ENCODE measurements at regions not wholly inside any gene's neighbourhood (a gene's known extent, or its start where the extent isn't known, plus 50 kb on each side); places are given as distances from the start of the nearest gene placed in this dataset.

DNA sequence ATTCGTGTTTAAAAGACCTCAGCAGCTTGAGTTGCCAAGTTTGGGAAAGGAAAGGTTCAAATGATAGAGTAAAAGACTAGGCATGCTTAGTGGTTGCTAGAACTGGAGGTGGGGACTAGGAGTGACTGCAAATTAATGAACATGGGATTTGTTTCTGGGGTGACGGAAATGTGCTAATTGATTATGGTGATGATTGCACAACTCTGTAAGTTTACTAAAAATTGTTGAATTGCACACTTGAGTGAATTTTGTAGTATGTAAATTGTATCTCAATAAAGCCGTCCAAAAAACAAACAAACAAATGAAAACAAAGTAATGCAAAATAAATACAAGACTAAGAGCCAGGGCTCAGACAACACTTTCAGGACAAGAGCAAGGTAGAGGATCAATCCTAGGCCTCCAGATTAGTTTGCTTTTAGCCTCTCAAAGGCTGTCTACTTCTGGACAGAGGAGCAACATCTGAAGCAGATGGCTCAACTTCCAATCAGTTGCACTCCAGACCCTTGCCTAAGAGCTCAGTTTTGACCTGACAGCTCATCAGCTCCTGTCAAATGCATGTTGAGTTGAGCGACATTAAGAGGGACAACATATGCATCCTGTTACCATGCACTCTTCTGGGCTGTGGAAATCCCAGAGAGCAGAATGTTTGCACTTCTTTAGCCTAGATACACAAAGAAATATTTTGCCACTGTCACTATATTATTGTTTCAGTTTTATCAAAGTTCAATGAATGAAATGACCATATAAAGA is 111.2 kb upstream of the ASIC2 start:
- no peak for DNase-seq (ENCODE audit: low spot score)

DNA sequence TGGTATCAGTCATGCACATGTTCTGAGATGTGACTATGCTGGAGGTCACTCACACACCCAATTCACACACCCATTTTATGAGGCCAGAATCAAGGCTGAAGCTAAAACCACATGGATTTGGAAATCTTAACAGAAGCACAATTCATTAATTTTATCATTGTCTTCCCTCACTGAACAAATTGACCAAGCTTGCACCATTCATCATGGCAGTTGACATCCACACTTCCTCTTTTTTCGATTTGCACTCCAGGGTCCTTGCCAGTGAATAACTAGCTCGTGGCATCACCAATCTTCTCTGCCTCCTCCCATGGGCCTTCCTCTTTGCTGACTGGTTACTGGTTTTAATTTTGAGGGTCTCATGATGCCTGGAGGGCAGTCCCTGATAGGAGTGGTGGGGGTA is 123.0 kb upstream of the ASIC2 start:
- no peak for DNase-seq (ENCODE audit: low spot score)

DNA sequence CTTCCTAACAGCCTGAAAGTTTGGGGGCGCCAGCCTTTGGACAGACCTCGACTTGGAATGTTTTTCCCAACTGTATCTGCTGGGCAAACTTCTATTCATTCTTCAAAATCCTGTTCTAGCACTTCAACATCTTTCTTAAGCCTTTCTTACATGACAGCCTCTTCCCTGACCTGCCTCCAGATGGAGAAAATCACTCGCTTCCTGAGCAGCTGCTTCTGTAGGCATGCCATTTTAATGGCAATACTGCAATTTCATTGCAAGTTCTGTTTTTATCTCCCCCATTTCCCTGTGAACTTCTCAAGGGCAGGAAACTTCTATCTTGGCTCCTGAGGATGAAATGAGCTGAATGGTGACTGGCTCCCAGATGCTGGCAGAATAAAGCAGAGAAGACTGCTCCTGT is 128.8 kb upstream of the ASIC2 start:
- DNase-seq (ENCODE audit: low spot score): no peak

DNA sequence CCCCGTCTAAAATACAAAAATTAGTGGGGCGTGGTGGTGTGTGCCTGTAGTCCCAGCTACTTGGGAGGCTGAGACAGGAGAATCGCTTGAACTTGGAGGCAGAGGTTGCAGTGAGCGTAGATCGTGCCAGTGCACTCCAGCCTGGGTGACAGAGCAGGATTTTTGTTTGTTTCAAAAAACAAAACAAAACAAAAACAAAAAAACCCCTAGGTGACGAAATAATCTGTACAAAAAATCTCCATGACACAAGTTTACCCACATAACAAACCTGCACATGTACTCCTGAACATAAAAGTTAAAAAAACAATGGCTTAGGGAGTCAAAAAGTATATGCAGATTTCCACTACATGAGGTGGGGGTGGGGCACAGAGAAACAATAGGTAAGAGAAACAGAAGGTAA is 140.5 kb upstream of the ASIC2 start:
- no peak for DNase-seq (ENCODE audit: low spot score)

DNA sequence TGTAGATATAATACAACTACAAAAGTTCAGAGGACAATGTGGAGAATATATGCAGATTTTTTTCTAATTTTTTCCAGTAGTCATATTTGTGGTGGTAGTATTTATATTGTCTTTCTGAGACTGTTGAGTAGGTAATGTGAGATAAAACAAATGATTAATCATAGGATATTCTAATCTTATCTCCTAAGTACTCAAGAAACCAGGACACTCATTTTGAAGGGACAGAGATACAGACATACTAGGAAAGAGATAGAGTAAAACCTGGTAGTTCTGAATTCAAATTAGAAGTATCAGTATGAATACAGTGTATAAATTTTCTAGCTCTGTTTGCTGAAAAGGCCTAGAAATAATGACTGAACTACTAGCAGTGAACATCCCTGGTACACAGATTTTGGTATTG is 141.7 kb upstream of the ASIC2 start:
- no peak for DNase-seq (ENCODE audit: low spot score)

DNA sequence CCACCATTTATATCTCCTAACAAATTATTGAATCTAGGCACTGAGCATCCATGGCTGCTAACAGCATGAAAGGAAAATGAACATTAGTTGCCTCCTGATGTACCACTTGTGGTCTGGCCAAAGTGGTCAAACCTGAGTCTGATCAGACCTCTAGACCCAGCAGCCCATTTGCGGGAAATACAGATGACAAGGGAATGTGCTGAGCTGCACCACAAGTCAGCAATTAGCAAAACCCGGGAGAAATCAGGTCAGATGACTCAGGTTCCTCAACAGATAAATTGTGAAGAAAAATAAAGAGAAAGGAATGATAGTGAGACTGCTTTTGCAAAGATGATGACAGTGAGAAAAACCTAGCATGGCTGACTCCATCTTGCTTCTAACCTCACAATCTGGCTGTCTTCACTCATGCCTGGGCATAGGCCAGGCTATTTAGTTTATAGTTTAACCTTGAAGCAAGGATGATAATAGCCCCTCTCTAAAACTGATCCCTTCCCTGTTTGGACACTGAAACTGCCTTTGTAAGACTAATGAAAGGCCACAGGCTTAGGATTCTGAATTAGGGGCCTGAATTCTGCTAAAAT is 142.7 kb upstream of the ASIC2 start:
- DNase-seq (ENCODE audit: low spot score): no peak

DNA sequence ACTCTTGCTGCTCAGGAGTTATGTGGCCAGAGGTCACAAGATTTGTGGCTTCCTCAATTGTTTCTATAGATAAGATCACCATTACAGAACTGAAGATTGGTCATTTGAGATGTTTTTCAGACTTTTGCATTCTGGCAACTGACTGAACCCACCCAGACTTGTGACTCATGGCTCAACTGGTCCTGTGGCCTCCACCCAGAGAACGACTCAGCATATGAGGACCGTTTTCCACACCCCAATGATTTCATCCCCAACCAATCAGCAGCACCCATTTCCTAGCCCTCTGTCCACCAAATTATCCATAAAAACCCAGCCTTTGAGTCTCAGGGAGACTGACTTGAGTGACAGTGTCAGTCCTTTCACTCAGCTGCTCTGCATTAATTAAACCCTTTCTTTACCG is 143.2 kb upstream of the ASIC2 start:
- no peak for DNase-seq (ENCODE audit: low spot score)

DNA sequence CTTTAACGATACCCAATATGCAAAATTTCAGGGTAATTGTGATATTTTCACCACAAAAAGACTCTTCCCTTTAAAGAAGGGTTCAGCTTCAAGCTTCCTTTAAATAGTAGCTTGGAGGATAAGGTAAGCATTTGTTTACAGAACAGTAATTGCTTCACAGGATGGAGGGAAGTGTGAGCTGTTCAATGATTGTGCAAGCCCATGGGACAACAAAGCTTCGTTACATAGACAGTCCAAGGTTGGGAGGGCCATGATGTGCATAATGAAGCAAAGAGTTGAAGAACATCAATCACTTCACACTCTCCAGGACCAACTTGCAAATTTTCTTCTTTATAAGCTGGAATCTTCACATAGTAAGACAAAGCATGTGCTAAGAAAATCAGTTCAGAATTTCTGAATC is 145.0 kb upstream of the ASIC2 start:
- no peak for DNase-seq (ENCODE audit: low spot score)

DNA sequence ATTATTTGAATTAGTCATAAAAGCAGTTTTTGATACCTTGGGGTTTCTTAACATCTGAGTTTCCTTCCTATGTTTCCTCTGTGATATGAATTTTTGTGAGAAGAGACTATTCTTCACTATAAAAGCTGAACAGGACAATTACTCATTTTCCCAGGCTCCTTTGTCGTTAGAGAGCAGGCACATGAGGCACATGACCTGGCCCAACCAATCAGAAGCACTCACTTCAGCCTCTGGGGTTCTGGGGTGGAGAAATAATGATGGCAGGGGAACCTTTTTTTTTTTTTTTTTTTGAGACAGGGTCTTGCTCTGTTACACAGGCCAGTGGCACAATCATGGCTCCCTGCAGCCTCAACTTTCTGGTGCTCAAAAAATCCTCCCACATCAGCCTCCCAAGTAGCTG is 145.5 kb upstream of the ASIC2 start:
- DNase-seq (ENCODE audit: low spot score): no peak

DNA sequence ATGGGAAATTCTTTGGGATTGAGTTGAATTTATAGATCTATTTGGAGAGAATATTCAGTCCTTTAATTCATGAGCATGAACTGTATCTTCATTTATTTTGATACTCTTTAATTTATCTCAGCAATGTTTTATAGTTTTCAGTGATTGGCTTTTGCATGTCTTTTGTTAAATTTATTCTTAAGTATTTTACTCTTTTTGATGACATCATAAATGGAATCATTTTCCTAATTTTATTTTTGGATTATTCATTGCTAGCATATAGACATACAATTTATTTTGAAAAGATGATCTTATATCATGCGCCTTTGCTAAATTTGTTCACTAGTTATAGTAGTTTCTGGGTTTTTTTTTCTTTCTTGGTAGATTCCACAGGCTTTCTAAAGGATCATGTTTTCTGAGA is 149.2 kb upstream of the ASIC2 start:
- DNase-seq (ENCODE audit: low spot score): no peak

DNA sequence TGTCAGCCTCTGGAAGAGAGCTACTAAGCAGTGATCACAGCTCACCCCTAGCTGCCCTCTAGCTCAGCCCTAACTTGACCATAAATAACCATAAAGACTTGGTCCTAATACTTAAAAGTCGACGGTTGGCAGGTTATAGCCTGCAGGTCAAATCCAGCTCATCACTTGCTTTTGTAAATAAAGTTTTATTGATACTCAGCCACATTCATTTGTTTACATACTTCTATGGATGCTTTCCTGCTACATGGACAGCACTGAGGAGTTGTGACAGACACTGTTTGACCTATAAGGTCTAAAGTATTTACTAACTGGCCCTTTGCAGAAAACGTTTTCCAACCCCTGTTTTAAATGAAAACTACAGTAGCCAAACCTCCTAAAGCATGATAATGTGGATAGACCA is 151.6 kb upstream of the ASIC2 start:
- no peak for DNase-seq (ENCODE audit: low spot score)

DNA sequence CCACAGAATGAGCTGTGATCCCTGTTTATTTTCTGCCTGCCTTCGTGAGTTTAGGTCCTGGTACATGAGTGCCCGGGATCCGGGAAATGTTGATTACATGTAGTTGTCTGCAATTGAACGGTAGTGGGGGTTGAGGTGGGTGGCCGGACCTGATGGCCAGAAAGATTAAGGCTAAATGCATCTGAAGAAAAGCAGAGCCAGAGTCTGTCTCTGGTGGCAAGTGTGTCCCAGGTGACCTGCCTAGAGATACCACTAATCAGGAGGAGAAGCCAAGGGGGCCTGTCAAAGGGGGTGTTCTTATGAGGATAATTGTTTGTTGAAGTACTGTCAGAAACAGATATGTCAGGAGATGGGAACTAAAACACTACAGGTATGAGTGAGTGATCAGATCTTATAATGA is 154.0 kb upstream of the ASIC2 start:
- no peak for DNase-seq (ENCODE audit: low spot score)

DNA sequence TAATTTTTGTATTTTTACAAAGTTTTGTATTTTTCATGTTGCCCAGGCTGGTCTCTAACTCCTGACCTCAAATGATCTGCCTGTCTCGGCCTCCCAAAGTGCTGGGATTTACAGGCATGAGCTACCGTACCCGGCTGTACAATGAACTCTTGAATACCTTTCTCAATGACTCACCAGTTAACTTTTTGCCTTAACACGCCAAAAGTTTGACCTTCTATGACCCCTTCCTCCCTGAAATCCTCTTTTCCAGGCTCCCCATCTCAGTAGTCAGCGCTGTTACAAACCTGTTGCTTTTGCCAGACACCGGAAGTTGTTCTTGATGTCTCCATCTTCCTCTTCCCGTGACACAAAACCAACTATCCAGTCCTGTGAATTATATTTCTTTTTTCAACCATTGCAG is 158.1 kb upstream of the ASIC2 start:
- no peak for DNase-seq (ENCODE audit: low spot score)

DNA sequence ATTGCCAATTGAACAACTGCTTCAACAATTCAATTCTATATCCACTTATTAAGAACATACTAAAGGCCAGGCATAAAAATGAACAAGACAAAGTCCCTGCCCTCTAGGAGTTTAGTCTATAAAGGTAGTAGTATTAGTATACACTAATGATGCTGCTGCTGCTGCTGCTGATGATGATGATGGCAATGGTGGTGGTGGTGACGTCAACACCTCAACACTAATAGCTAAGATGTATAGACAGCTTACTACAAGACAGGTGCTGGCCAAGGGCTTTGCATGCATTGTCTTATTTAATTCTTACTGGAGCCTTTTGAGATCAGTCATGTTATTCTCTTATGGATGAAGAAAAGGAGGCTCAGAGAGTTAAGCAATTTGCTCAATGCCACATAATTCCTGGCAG is 164.4 kb upstream of the ASIC2 start:
- DNase-seq (ENCODE audit: low spot score): no peak

DNA sequence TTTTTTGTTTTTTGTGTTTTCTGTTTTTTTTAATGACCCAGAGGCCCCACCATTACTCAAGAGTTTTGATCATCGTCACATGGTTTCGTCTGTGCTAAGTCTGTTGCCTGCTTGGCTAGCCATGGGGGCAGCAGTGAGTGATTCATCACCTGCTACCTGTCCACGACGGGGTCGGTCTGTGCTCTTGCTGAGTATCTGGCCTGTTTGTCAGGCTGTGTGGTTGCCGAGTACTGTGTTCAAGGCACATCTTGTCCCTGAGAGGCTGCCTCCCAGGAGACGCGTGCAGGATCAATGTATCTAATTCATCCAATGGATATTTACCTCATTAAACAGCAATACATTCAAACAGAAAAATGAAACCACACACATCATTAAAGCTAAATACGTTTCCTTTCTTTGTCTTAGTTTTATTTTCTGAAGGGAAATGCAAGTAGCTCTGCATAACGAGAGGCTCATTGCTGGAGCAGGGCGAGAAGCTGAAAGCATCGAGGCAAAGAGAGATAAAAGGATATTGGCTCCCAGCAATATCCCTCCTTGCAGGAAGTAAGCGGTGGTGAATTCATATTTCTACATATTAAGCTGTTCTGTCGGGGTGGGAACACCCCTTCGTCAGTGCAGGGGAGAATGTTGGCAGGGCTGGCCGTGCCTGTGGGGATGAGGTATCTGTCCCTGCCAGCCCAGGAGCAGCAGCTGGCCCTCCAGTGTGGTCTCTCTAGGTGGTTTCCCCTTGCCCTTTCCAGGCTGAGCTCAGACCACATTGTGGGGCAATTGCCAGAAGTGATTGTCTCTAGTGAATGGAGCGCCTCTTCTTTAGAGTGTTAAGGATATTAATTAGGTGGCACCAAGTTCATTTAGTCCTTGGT is 166.2 kb upstream of the ASIC2 start:
- DNase-seq (ENCODE audit: low spot score): no peak

DNA sequence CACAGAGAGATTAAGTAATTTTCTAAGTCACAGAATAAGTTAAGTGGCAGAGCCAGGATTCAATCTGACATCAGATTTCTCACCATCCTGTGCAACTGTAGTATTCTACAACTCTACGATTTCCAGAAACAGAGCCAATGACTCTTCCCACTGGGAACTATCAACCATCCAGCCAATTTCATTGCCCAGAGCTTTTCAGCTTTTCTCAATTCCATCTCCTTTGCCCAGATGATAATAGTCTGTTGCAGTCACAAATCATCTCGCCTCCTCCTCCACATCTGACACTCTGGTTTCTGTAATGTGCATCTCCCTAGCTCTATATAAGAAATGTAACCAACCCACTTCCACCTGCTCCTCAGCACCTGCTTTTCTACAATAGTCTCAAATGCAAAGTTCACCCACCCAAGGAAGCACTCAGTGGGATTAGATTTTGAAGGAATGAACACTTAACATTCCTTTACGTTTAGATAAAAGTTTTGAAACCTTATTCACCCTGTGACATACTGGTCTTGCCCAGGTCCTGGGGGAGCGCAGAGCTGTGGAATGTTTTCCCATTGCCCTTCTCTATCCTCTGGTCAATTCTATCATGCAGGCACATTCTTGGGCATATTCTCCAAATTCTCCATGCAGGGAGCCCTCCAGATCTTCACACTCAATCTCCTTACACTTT is 167.8 kb upstream of the ASIC2 start:
- DNase-seq (ENCODE audit: low spot score): no peak

DNA sequence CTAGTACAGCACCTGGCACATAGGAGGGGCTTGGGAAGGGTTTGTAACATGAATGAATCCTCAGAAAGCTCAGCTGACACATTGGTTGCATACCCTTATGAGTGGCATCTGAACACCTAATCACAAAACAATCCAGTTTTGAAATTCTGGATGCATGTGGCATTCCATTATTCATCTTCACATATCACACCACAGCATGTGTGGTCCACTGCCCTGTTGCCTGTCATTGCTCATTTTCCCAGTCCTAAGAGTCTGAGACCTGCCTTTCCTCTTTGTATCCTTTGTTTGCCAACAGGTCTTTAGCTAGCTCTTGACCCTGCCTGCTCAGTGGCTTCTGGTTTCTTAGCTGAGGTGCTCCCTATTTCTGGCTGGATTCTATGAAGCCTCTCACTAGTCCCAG is 170.8 kb upstream of the ASIC2 start:
- no peak for DNase-seq (ENCODE audit: low spot score)

DNA sequence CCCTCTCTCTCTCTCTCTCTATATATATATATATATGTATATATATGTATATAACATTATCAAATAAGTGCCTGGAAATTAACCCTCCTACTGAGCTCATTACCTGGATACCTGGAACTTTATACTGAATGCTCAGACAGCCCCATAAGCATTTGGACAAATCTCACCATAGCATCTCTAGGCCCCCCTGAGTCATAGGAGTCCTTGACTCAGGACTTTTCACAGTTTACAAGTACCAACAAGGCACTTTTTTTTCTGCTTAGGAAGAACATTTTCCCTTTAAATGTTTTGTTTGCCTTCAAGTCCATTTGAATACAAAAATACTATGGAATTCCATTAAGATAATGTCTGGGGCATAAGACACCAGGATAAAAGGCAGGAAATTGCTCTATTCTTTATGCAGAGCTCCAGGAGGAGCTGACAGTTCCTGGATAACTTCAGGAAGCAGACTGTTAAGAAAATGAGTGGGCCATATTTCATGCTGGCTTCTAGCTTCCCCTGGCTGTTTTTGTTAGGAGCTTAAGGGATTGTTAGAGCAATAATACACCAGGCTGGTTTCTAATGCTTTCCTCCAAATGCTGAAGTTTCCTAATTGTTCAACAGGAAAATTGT is 171.7 kb upstream of the ASIC2 start:
- no peak for DNase-seq (ENCODE audit: low spot score)

DNA sequence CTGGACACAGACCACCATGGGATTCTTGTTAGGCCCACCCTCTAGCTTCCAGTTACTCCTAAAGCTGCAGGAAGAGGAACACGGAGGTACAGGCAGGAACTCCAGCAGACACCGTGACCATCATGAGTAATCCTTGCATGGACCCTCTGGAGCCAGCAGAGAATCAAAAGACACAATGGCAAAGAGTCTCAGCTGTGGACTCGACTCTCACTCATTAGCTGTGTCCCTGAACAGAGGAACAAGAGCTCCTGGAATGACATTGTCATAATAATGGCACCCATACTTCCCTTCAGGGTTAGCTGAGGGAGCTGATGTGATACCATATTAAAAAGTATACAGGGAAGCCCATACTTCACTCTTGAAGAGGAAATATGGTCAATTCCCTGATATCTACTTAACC is 176.3 kb upstream of the ASIC2 start:
- no peak for DNase-seq (ENCODE audit: low spot score)

DNA sequence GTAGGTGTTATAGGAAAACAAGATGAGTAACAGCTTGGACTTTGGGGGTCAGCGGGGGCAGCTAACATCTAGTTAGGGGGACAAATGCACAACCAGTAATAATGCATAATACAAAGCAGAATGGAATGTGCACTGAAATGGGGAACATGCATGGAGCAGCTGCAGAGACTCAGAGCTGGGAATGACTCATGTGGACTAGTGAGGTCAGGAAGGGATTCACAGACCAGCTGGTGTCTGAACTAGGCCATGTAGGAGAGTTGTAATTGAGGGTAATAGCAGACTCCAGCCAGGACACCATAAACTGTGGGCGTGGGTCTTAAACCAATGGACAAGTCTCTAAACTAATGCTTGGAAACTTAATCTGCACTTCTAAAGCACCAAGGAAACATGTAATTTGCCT is 176.8 kb upstream of the ASIC2 start:
- no peak for DNase-seq (ENCODE audit: low spot score)

DNA sequence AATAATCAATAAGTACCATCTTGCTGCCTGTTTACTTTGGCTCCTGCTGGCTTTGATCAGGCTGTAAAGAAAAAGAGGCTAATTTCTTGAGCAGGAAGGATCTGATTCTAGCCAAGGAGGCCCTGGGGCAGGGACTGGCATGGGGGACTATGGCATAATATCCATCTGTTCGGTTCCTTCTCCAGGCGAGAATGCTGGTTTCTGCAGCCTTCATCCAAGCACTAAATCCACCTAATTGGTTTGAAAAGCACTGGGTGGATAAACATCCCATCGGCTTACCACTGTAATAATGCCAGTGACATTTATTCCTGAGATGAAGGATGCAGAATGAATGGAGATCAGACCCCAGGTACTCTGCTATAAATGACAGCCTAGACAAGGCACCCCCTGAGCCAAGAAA is 180.0 kb upstream of the ASIC2 start:
- DNase-seq (ENCODE audit: low spot score): no peak

DNA sequence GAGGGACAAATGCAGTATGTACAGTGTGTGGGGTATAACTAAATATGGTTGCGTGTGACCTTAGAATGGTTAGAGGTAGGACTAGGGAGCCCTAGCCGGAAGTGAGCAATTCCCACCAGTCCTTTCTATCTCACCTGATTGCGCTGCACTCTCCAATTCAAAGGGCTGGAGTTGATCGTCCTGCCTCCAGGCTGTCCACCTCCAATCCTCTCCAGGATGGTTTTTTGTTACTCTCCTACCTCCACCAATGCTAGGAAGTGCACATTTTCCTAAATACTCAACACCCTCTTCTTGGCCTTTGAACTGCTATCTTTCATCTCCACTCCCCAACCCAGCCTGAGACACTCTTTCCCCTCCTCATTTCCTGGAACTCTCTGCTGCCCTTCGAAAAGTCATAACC is 181.7 kb upstream of the ASIC2 start:
- DNase-seq (ENCODE audit: low spot score): no peak

Data from hematopoietic multipotent progenitor cell treated with erythropoietin and hydrocortisone succinate and interleukin-3 and kit ligand, for 17 days (in vitro differentiated cells).